ENCODE measurements at regions not wholly inside any gene's neighbourhood (a gene's known extent, or its start where the extent isn't known, plus 50 kb on each side); places are given as distances from the start of the nearest gene placed in this dataset.

GRCh38 chr13:76461999-76462398 lies 424.2 kb downstream of the KCTD12 start:
- DNase-seq (ENCODE audit: low spot score) = no peak
- no peak for TF ChIP-seq EGR1 (IDR thresholded peaks at IDR 0.05; ENCODE audit: low read depth in 2 of 2)
- no peak for TF ChIP-seq SP1 (IDR thresholded peaks at IDR 0.05)
- no peak for TF ChIP-seq ATF3 (IDR thresholded peaks at IDR 0.05)
- no peak for TF ChIP-seq HNF4G (IDR thresholded peaks at IDR 0.05)
- no peak for TF ChIP-seq HNF4A (conservative IDR thresholded peaks at IDR 0.05)
- no peak for TF ChIP-seq FOXA2 (IDR thresholded peaks at IDR 0.05)
- TF ChIP-seq CTCF (IDR thresholded peaks at IDR 0.05; ENCODE audit: low read depth, low read length, missing input control) = no peak
- no peak for TF ChIP-seq NR2F2 (IDR thresholded peaks at IDR 0.05)
- no peak for TF ChIP-seq FOXA1 (IDR thresholded peaks at IDR 0.05)
- TF ChIP-seq, protein P1, sequence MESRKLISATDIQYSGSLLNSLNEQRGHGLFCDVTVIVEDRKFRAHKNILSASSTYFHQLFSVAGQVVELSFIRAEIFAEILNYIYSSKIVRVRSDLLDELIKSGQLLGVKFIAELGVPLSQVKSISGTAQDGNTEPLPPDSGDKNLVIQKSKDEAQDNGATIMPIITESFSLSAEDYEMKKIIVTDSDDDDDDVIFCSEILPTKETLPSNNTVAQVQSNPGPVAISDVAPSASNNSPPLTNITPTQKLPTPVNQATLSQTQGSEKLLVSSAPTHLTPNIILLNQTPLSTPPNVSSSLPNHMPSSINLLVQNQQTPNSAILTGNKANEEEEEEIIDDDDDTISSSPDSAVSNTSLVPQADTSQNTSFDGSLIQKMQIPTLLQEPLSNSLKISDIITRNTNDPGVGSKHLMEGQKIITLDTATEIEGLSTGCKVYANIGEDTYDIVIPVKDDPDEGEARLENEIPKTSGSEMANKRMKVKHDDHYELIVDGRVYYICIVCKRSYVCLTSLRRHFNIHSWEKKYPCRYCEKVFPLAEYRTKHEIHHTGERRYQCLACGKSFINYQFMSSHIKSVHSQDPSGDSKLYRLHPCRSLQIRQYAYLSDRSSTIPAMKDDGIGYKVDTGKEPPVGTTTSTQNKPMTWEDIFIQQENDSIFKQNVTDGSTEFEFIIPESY (IDR thresholded peaks at IDR 0.05) = no peak
- TF ChIP-seq RXRA (IDR thresholded peaks at IDR 0.05) = no peak
- no peak for TF ChIP-seq JUND (IDR thresholded peaks at IDR 0.05)
- no peak for TF ChIP-seq YY1 (IDR thresholded peaks at IDR 0.05)
- 58% methylated on average over 4 of the region's 4 CpGs for WGBS

GRCh38 chr13:76461484-76461883 lies 424.7 kb downstream of the KCTD12 start:
- H3K27ac ChIP-seq (ENCODE audit: low read depth in 1 of 2, low read length in 2 of 2) = no peak overlapping the region
- H3K4me3 ChIP-seq (ENCODE audit: low read depth in 1 of 3, low read length in 3 of 3) = no peak overlapping the region
- no peaks in the 10 kb centered on the region for H3K9me3 ChIP-seq (ENCODE audit: control insufficient read depth in 4 of 4, low read length in 3 of 4)
- 85% methylated on average over 1 of the region's 1 CpG for WGBS
- peaks cover 0 to 4% (median 0%) of the 10 kb centered on the region in 4 donors for H3K27me3 ChIP-seq (ENCODE audit: control insufficient read depth in 4 of 4, insufficient read depth in 4 of 4, low read length in 3 of 4)
- no peak overlapping the region for H3K9ac ChIP-seq (ENCODE audit: low read depth in 1 of 2, low read length in 2 of 2)
- no peaks in the 10 kb centered on the region for H3K36me3 ChIP-seq (ENCODE audit: control insufficient read depth in 4 of 4, insufficient read depth in 3 of 4, low read depth in 1 of 4, low read length in 3 of 4)
- no peaks in the 10 kb centered on the region for H3K4me1 ChIP-seq (ENCODE audit: control insufficient read depth in 4 of 4, insufficient read depth in 4 of 4, low read length in 3 of 4)
- DNase-seq (ENCODE audit: low spot score) = no peak
- TF ChIP-seq, protein P2, sequence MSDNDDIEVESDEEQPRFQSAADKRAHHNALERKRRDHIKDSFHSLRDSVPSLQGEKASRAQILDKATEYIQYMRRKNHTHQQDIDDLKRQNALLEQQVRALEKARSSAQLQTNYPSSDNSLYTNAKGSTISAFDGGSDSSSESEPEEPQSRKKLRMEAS (IDR thresholded peaks at IDR 0.05) = no peak
- no peak for TF ChIP-seq EGR1 (IDR thresholded peaks at IDR 0.05; ENCODE audit: low read depth in 2 of 2)

More at GRCh38 chr13:76461999-76462398, 424.2 kb downstream of the KCTD12 start:
- Histone ChIP-seq H3K4me3 (ENCODE audit: low read depth in 1 of 3, low read length in 3 of 3) (no peak overlapping the region), H3K27me3 (ENCODE audit: control insufficient read depth in 4 of 4, insufficient read depth in 4 of 4, low read length in 3 of 4) (peaks cover 0 to 4% (median 0%) of the 10 kb centered on the region in 4 donors), H3K36me3 (ENCODE audit: control insufficient read depth in 4 of 4, insufficient read depth in 3 of 4, low read depth in 1 of 4, low read length in 3 of 4) (no peaks in the 10 kb centered on the region), H3K4me1 (ENCODE audit: control insufficient read depth in 4 of 4, insufficient read depth in 4 of 4, low read length in 3 of 4) (no peaks in the 10 kb centered on the region), H3K9me3 (ENCODE audit: control insufficient read depth in 4 of 4, low read length in 3 of 4) (no peaks in the 10 kb centered on the region), H3K9ac (ENCODE audit: low read depth in 1 of 2, low read length in 2 of 2) (no peak overlapping the region), H3K27ac (ENCODE audit: low read depth in 1 of 2, low read length in 2 of 2) (no peak overlapping the region)

- no peak for DNase-seq (ENCODE audit: low spot score)
- Histone ChIP-seq H3K27me3 (ENCODE audit: control insufficient read depth in 4 of 4, insufficient read depth in 4 of 4, low read length in 3 of 4) (peaks cover 0 to 4% (median 0%) of the 10 kb centered on the region in 4 donors), H3K36me3 (ENCODE audit: control insufficient read depth in 4 of 4, insufficient read depth in 3 of 4, low read depth in 1 of 4, low read length in 3 of 4) (no peaks in the 10 kb centered on the region), H3K9ac (ENCODE audit: low read depth in 1 of 2, low read length in 2 of 2) (no peak overlapping the region), H3K9me3 (ENCODE audit: control insufficient read depth in 4 of 4, low read length in 3 of 4) (no peaks in the 10 kb centered on the region), H3K27ac (ENCODE audit: low read depth in 1 of 2, low read length in 2 of 2) (no peak overlapping the region), H3K4me1 (ENCODE audit: control insufficient read depth in 4 of 4, insufficient read depth in 4 of 4, low read length in 3 of 4) (no peaks in the 10 kb centered on the region), H3K4me3 (ENCODE audit: low read depth in 1 of 3, low read length in 3 of 3) (no peak overlapping the region)
- 80% methylated on average over 4 of the region's 4 CpGs for WGBS
- no peak for TF ChIP-seq HNF4A (conservative IDR thresholded peaks at IDR 0.05)
- TF ChIP-seq RXRA (IDR thresholded peaks at IDR 0.05) = no peak
- TF ChIP-seq HNF4G (IDR thresholded peaks at IDR 0.05) = no peak
Measured at GRCh38 chr13:76459863-76460262, 426.3 kb downstream of the KCTD12 start.

Measured in liver (tissue), 8 donors.